ENCODE measurements at regions not wholly inside any gene's neighbourhood (a gene's known extent, or its start where the extent isn't known, plus 50 kb on each side); places are given as distances from the start of the nearest gene placed in this dataset.

DNA sequence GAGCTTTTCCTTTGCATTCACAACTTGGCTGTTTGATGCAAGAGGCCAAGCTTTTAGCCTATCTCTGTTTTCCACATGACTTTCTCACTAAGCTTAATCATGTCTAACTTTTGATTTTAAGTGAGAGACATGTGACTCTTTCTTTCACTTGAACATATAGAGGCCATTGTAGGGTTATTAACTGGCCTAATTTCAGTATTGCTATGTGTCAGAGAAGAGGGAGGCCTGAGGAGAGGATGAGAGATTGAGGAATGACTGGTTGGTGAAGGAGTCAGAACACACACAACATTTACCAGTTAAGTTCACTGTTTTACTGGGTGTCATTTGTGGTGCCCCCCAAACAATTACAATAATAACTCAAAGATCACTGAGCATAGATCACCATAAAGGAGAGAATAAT lies 193.5 kb downstream of the CYYR1 start (continued):
- TF ChIP-seq REST (IDR thresholded peaks at IDR 0.05; ENCODE audit: unreplicated experiment) = no peak
- TF ChIP-seq ZNF331 (CRISPR knock-in tag; IDR thresholded peaks at IDR 0.05; ENCODE audit: low read depth) = no peak
- TF ChIP-seq, protein P1, sequence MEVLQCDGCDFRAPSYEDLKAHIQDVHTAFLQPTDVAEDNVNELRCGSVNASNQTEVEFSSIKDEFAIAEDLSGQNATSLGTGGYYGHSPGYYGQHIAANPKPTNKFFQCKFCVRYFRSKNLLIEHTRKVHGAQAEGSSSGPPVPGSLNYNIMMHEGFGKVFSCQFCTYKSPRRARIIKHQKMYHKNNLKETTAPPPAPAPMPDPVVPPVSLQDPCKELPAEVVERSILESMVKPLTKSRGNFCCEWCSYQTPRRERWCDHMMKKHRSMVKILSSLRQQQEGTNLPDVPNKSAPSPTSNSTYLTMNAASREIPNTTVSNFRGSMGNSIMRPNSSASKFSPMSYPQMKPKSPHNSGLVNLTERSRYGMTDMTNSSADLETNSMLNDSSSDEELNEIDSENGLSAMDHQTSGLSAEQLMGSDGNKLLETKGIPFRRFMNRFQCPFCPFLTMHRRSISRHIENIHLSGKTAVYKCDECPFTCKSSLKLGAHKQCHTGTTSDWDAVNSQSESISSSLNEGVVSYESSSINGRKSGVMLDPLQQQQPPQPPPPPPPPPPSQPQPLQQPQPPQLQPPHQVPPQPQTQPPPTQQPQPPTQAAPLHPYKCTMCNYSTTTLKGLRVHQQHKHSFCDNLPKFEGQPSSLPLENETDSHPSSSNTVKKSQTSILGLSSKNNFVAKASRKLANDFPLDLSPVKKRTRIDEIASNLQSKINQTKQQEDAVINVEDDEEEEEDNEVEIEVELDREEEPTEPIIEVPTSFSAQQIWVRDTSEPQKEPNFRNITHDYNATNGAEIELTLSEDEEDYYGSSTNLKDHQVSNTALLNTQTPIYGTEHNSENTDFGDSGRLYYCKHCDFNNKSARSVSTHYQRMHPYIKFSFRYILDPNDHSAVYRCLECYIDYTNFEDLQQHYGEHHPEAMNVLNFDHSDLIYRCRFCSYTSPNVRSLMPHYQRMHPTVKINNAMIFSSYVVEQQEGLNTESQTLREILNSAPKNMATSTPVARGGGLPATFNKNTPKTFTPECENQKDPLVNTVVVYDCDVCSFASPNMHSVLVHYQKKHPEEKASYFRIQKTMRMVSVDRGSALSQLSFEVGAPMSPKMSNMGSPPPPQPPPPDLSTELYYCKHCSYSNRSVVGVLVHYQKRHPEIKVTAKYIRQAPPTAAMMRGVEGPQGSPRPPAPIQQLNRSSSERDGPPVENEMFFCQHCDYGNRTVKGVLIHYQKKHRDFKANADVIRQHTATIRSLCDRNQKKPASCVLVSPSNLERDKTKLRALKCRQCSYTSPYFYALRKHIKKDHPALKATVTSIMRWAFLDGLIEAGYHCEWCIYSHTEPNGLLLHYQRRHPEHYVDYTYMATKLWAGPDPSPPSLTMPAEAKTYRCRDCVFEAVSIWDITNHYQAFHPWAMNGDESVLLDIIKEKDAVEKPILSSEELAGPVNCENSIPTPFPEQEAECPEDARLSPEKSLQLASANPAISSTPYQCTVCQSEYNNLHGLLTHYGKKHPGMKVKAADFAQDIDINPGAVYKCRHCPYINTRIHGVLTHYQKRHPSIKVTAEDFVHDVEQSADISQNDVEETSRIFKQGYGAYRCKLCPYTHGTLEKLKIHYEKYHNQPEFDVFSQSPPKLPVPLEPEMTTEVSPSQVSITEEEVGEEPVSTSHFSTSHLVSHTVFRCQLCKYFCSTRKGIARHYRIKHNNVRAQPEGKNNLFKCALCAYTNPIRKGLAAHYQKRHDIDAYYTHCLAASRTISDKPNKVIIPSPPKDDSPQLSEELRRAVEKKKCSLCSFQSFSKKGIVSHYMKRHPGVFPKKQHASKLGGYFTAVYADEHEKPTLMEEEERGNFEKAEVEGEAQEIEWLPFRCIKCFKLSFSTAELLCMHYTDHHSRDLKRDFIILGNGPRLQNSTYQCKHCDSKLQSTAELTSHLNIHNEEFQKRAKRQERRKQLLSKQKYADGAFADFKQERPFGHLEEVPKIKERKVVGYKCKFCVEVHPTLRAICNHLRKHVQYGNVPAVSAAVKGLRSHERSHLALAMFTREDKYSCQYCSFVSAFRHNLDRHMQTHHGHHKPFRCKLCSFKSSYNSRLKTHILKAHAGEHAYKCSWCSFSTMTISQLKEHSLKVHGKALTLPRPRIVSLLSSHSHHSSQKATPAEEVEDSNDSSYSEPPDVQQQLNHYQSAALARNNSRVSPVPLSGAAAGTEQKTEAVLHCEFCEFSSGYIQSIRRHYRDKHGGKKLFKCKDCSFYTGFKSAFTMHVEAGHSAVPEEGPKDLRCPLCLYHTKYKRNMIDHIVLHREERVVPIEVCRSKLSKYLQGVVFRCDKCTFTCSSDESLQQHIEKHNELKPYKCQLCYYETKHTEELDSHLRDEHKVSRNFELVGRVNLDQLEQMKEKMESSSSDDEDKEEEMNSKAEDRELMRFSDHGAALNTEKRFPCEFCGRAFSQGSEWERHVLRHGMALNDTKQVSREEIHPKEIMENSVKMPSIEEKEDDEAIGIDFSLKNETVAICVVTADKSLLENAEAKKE (CRISPR knock-in tag; IDR thresholded peaks at IDR 0.05) = no peak
- no peak for TF ChIP-seq NANOG (IDR thresholded peaks at IDR 0.05; ENCODE audit: borderline replicate concordance)
- no peak for TF ChIP-seq STAT1 (IDR thresholded peaks at IDR 0.05; ENCODE audit: unreplicated experiment)

DNA sequence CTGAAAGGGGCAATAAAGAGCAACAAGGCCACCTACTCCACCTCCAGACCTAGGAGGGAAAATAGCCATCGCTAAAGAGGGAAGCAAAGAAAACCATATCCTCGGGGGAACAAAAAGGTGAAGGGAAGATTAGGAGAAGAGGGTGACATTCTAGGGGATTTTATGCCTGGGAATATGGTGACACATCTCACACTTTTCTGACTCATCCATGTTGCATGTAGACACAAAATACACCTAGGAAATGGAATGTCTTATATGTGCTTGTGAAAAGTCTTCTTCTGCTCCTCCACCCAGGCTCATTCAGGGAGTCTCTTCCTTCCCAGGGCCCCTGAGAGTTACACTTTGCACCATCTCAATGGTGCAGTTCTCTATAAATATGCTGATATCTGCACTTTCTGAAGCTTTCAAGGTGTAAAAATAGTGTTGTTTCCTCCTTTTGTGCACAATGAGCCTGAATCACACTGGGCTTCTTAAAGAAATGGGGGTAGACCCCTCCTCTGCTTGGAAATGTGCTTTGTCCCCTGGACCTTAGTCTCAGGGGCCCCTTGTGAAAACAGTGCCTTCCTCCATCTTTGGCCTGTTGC lies 195.9 kb downstream of the CYYR1 start:
- Histone ChIP-seq H3K27me3 (ENCODE audit: insufficient read depth) (no peaks in the 10 kb centered on the region), H3K27ac (ENCODE audit: low read depth) (no peak overlapping the region), H3K4me2 (no peak overlapping the region), H3K79me2 (replicated peaks; ENCODE audit: insufficient read depth) (no peaks in the 10 kb centered on the region), H3F3A (replicated peaks; ENCODE audit: low read depth) (no peaks in the 10 kb centered on the region), H3K36me3 (ENCODE audit: insufficient read depth) (no peaks in the 10 kb centered on the region), H3K4me1 (ENCODE audit: insufficient read depth) (no peaks in the 10 kb centered on the region), H4K20me1 (replicated peaks; ENCODE audit: insufficient read depth) (no peaks in the 10 kb centered on the region), H3K9me2 (ENCODE audit: insufficient read depth) (peaks cover 14% of the 10 kb centered on the region; the same call in 1 of the 2 replicates), H3K4me3 (no peak overlapping the region), H2AFZ (no peak overlapping the region)
- ATAC-seq (no peak), DNase-seq (ENCODE audit: low spot score) (no peak)
- H3K27me3 Mint-ChIP-seq (ENCODE audit: insufficient read depth, low read depth, poor library complexity) = peaks cover 2% of the 10 kb centered on the region
- H3K9me3 Mint-ChIP-seq = no peaks in the 10 kb centered on the region
- no peak overlapping the region for H3K4me3 Mint-ChIP-seq
- H3K4me1 Mint-ChIP-seq = no peaks in the 10 kb centered on the region
- no peaks in the 10 kb centered on the region for H3K36me3 Mint-ChIP-seq (ENCODE audit: low read depth)
- no peak overlapping the region for H3K27ac Mint-ChIP-seq
- no peak for TF ChIP-seq ZNF331 (CRISPR knock-in tag; IDR thresholded peaks at IDR 0.05; ENCODE audit: low read depth)
- no peak for TF ChIP-seq JUNB (IDR thresholded peaks at IDR 0.05; ENCODE audit: unreplicated experiment)
- TF ChIP-seq STAT1 (IDR thresholded peaks at IDR 0.05; ENCODE audit: unreplicated experiment) = no peak
- no peak for TF ChIP-seq ZNF114 (CRISPR knock-in tag; IDR thresholded peaks at IDR 0.05)
- TF ChIP-seq REST (IDR thresholded peaks at IDR 0.05; ENCODE audit: unreplicated experiment) = no peak

All from GM23338 (cell line).